ENCODE measurements at regions not wholly inside any gene's neighbourhood (a gene's known extent, or its start where the extent isn't known, plus 50 kb on each side); places are given as distances from the start of the nearest gene placed in this dataset.

GRCh38 chr21:16540966-16541727, 811.4 kb downstream of the USP25 start:
- no peak for DNase-seq (ENCODE audit: low spot score in 2 of 2)
- 80 to 81% methylated on average over 3 of the region's 3 CpGs for WGBS, 2 donors
- no peak for TF ChIP-seq POLR2A (IDR thresholded peaks at IDR 0.05)
- TF ChIP-seq CTCF (IDR thresholded peaks at IDR 0.05) = no peak
- intact Hi-C loops (cut with DNase I; ENCODE audit: low total_unique reads) = no loop called here
- H3K4me3 ChIP-seq (ENCODE audit: low read depth, poor library complexity, severe bottlenecking) = no peak overlapping the region

GRCh38 chr21:16550118-16550517, 820.3 kb downstream of the USP25 start:
- no peak overlapping the region for H3K4me3 ChIP-seq (ENCODE audit: low read depth, poor library complexity, severe bottlenecking)
- WGBS, 2 donors = 59 to 60% methylated on average over 4 of the region's 4 CpGs
- DNase-seq (ENCODE audit: low spot score in 2 of 2) = no peak
- intact Hi-C loops (cut with DNase I; ENCODE audit: low total_unique reads) = no loop called here
- no peak for TF ChIP-seq CTCF (IDR thresholded peaks at IDR 0.05)
- no peak for TF ChIP-seq POLR2A (IDR thresholded peaks at IDR 0.05)

- intact Hi-C loops (cut with DNase I; ENCODE audit: low total_unique reads) = no loop called here
- DNase-seq (ENCODE audit: low spot score in 2 of 2) = no peak
- TF ChIP-seq POLR2A (IDR thresholded peaks at IDR 0.05) (no peak), CTCF (IDR thresholded peaks at IDR 0.05) (no peak)
- 83 to 88% methylated on average over 7 of the region's 7 CpGs for WGBS, 2 donors
- H3K4me3 ChIP-seq (ENCODE audit: low read depth, poor library complexity, severe bottlenecking) = no peak overlapping the region
Observed at GRCh38 chr21:16550917-16551741, 821.3 kb downstream of the USP25 start.

DNA sequence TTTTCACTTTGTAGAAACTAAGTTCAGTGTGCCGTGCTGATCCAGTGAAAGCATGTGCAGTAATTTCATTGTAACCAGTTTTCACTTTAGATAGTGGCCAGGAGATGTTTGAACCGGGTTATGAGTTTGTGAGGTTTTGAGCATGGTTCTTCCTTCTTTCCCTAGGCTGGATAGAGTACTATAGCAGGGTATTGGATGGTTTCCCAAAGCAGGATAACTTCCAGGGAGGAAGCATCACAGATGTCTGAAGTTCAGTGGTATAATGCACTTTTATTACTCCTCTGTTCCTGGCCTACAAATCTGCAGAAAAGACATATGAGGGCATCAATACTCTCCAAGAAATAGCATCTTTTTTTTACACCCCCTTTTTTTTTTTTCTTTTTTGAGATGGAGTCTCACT, 823.1 kb downstream of the USP25 start:
- no peak for TF ChIP-seq POLR2A (IDR thresholded peaks at IDR 0.05)
- no peak overlapping the region for H3K4me3 ChIP-seq (ENCODE audit: low read depth, poor library complexity, severe bottlenecking)
- 78 to 85% methylated on average over 2 of the region's 2 CpGs for WGBS, 2 donors
- no peak for DNase-seq (ENCODE audit: low spot score in 2 of 2)
- intact Hi-C loops (cut with DNase I; ENCODE audit: low total_unique reads) = no loop called here

DNA sequence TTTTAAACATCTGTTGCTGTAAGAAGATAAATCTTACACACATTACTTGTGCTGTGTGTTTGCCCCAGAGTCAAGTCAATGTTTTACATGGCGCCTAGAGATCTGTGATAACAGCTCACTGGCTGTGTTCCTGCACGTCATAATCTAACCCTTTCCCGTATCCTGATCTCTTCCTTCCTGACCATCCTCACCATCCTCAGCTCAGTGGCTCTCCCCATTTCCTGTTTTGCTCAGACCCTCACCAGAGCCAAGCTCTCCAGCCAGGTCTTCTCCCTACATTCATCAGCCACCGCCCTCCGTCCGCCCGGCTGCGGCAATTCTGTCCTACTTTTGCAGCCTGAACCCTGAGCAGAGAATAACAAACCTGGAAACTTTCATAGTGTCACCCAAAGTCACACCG, 824.7 kb downstream of the USP25 start:
- no peak for DNase-seq (ENCODE audit: low spot score in 2 of 2)
- no peak overlapping the region for H3K4me3 ChIP-seq (ENCODE audit: low read depth, poor library complexity, severe bottlenecking)
- 77 to 81% methylated on average over 9 of the region's 9 CpGs for WGBS, 2 donors
- intact Hi-C loops (cut with DNase I; ENCODE audit: low total_unique reads) = no loop called here
- TF ChIP-seq POLR2A (IDR thresholded peaks at IDR 0.05) (no peak), CTCF (IDR thresholded peaks at IDR 0.05) (no peak)

- WGBS, 2 donors = 86% methylated on average over 7 of the region's 7 CpGs
- intact Hi-C loops (cut with DNase I; ENCODE audit: low total_unique reads) = no loop called here
- no peak for DNase-seq (ENCODE audit: low spot score in 2 of 2)
- no peak for TF ChIP-seq CTCF (IDR thresholded peaks at IDR 0.05)
- no peak for TF ChIP-seq POLR2A (IDR thresholded peaks at IDR 0.05)
- H3K4me3 ChIP-seq (ENCODE audit: low read depth, poor library complexity, severe bottlenecking) = no peak overlapping the region
Observed at GRCh38 chr21:16563116-16563515, 833.3 kb downstream of the USP25 start.
